ENCODE measurements at regions not wholly inside any gene's neighbourhood (a gene's known extent, or its start where the extent isn't known, plus 50 kb on each side); places are given as distances from the start of the nearest gene placed in this dataset.

- H3K4me3 ChIP-seq (ENCODE audit: low read length), result no peak overlapping the region
- TF ChIP-seq ZNF274 (IDR thresholded peaks at IDR 0.05; ENCODE audit: low read depth, low read length), result no peak
Measured at GRCh38 chr1:56313560-56313959, 265.8 kb downstream of the PLPP3 start.

GRCh38 chr1:56311766-56312165 lies 267.6 kb downstream of the PLPP3 start:
- TF ChIP-seq ZNF274 (IDR thresholded peaks at IDR 0.05; ENCODE audit: low read depth, low read length), result no peak
- H3K4me3 ChIP-seq (ENCODE audit: low read length), result no peak overlapping the region

DNA sequence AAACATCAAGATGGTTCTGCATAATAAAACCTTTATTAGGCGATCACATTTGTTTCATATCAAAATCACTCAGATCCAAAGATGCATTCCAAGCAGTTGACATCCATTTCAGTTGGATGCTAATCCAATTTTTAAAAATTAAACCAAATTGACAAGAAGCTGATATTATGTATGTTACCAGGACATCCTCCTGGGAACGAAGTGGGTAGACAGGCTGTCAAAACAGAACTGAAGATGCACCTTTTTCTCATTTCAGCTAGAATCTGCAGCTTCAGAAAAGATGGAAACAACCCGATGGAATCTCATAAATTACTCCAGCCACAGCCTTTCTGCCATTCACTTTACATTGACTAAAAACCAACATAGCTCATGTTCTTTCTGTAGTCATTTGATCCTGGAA lies 268.4 kb downstream of the PLPP3 start:
- no peak for TF ChIP-seq ZNF274 (IDR thresholded peaks at IDR 0.05; ENCODE audit: low read depth, low read length)
- no peak overlapping the region for H3K4me3 ChIP-seq (ENCODE audit: low read length)

- no peak for TF ChIP-seq ZNF274 (IDR thresholded peaks at IDR 0.05; ENCODE audit: low read depth, low read length)
- H3K4me3 ChIP-seq (ENCODE audit: low read length), result no peak overlapping the region
Measured at GRCh38 chr1:56309065-56309464, 270.3 kb downstream of the PLPP3 start.

DNA sequence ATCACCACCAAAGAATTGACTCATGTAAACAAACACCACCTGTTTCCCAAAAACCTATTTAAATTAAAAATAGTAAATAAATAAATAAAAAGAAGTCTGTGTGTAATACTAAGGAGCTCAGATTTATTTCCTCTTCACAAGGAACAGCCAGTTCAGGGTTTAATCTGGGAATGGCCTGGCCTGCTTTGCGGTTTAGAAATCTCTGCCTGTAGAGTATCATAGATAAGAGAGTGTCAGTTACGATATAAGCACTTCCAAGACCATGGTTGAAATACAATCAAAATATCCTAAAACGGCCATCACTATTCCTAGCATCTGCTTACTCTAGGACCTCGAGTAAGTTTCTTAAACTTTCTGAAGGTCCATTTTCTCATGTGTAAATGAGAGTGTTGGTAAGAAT lies 274.4 kb downstream of the PLPP3 start:
- H3K4me3 ChIP-seq (ENCODE audit: low read length), result no peak overlapping the region
- TF ChIP-seq ZNF274 (IDR thresholded peaks at IDR 0.05; ENCODE audit: low read depth, low read length), result no peak

DNA sequence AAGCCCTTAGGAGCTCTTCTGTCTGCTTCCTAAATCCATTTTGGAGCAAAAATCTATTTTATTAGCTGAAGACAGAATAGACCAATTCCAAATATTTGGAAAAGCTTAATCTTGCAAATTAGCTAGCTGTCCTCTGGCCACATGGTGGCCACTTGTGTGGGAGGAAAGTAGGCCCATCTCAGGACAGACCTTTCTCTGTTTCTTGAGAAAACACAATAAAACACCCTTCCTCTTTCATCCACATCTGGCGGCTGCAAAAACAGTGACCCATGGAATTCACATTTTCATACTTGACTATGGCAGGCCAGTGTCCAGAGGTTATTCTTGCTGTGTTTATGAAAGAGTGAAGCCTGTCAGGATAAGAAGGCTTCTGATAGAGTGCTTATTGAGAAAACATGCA lies 275.6 kb downstream of the PLPP3 start:
- no peak overlapping the region for H3K4me3 ChIP-seq (ENCODE audit: low read length)
- no peak for TF ChIP-seq ZNF274 (IDR thresholded peaks at IDR 0.05; ENCODE audit: low read depth, low read length)

GRCh38 chr1:56302878-56303277 lies 276.5 kb downstream of the PLPP3 start:
- no peak for TF ChIP-seq ZNF274 (IDR thresholded peaks at IDR 0.05; ENCODE audit: low read depth, low read length)
- no peak overlapping the region for H3K4me3 ChIP-seq (ENCODE audit: low read length)

DNA sequence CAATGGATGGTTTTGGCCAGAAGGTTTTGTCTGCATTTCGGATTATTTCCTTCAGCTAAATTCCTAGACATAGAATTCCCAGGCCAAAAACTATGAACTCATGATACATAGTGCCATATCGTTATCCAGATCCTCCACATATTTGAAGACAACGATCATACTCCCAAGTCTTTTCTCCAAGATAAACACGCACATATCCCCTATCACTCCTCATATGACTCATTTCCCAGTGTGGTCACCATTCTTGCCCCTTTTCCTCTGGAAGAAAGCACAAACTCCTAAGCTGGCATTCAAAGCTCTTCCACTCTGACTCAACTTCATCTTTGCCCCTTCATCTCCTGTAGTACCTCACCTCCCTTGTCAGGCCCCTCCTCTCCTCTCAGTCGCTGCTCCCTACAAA lies 277.6 kb downstream of the PLPP3 start:
- TF ChIP-seq ZNF274 (IDR thresholded peaks at IDR 0.05; ENCODE audit: low read depth, low read length), result no peak
- no peak overlapping the region for H3K4me3 ChIP-seq (ENCODE audit: low read length)

DNA sequence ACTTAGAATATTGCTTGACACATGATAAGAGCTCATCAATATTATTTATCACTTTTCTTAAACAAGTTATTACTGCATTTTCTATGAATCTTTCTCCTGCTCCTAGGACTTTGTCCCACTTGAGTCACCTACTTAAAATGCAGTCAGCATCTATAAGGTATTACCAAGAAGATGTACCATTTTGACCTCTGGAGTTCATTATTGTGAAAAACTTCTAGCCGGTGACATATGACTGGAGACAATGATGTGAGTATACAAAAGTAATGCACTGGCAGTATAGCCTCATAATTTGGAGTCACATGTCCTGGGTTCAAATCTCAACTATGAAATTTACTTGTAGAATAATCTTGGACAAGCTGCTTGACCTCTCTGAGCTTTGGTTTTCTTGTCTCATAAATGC lies 278.5 kb downstream of the PLPP3 start:
- H3K4me3 ChIP-seq (ENCODE audit: low read length), result no peak overlapping the region
- no peak for TF ChIP-seq ZNF274 (IDR thresholded peaks at IDR 0.05; ENCODE audit: low read depth, low read length)

GRCh38 chr1:56298866-56299265 lies 280.5 kb downstream of the PLPP3 start:
- TF ChIP-seq ZNF274 (IDR thresholded peaks at IDR 0.05; ENCODE audit: low read depth, low read length), result no peak
- no peak overlapping the region for H3K4me3 ChIP-seq (ENCODE audit: low read length)

GRCh38 chr1:56297904-56298303 lies 281.5 kb downstream of the PLPP3 start:
- TF ChIP-seq ZNF274 (IDR thresholded peaks at IDR 0.05; ENCODE audit: low read depth, low read length), result no peak
- H3K4me3 ChIP-seq (ENCODE audit: low read length), result no peak overlapping the region

DNA sequence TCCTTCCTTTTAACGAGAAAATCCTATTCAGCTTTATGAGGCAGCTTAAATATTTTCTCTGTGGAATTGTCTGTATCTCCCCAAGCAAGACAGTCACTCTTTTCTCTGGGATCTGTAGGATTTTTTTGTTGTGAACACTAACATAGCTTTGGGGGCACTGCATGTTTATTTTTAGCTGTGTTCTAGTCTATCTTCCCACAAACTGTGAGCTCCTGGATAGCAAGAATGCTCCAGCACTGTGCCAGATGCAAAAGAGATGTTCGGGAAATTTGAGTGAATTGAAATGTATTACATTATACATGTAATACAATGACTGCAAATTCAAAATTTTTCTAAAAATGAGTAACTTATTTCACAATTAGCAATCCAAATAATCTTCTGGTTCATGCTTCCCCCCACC lies 282.2 kb downstream of the PLPP3 start:
- TF ChIP-seq ZNF274 (IDR thresholded peaks at IDR 0.05; ENCODE audit: low read depth, low read length), result no peak
- no peak overlapping the region for H3K4me3 ChIP-seq (ENCODE audit: low read length)

- no peak for TF ChIP-seq ZNF274 (IDR thresholded peaks at IDR 0.05; ENCODE audit: low read depth, low read length)
- H3K4me3 ChIP-seq (ENCODE audit: low read length), result no peak overlapping the region
Measured at GRCh38 chr1:56295949-56296929, 283.1 kb downstream of the PLPP3 start.

DNA sequence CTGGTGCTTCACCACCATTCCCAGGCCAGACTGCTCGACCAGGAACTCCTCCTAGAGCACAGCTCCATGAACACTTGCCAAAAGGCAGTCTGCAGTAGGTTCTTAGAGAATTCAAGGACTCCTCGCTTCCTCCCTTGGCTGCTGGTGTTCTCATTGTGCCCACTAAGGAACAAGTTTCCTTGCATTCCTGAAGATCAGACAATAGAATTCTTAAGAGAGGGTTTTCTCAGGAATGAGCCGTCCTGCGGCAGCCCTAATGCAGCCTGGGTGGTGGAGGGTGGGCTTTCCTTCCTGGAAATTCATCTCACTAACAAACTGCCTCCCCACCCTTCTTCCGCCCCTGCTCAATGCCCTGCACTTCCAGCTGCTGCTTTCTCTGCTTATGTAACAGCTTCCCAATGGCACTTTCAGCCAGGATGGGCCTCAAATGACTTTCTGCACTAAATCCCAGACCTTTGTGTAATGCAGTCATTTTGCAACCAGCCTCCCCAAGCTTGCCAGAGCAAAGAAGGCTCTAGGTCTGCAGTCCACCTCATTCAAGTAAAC lies 287.9 kb downstream of the PLPP3 start:
- H3K4me3 ChIP-seq (ENCODE audit: low read length), result no peak overlapping the region
- TF ChIP-seq ZNF274 (IDR thresholded peaks at IDR 0.05; ENCODE audit: low read depth, low read length), result no peak

DNA sequence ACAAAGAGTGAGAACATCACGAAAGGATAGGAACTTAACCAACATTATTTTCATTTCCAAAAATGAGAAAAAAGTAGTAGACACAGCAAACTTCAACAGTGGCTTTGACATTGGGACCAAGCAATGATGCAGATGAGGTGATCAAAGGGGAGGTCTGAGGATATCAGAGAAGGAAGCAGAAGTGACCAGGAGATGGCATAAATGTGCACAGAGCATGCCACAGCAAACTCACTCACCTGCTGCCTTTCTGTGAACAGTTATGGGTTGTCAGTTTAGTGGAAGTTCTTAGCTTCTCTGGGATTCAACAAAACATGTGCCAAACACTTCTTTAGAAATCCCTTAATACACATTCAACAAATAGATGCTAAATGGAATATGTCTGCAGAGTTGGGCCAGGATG lies 290.1 kb downstream of the PLPP3 start:
- H3K4me3 ChIP-seq (ENCODE audit: low read length), result no peak overlapping the region
- TF ChIP-seq ZNF274 (IDR thresholded peaks at IDR 0.05; ENCODE audit: low read depth, low read length), result no peak

Data from GM08714 (cell line).